Bronchial epithelial cell (primary cell): ENCODE measurements at regions not wholly inside any gene's neighbourhood (a gene's known extent, or its start where the extent isn't known, plus 50 kb on each side); places are given as distances from the start of the nearest gene placed in this dataset.

ENCODE experiments used
- DNase-seq: peaks from one replicate; pipeline ENCODE4 v3.0.0-alpha.2; 2010; ENCODE audit warnings: low read depth
- FAIRE-seq: peaks from 2 replicates; lab custom pipeline; 2011; peaks lifted over from hg19 to GRCh38; lab: Jason Lieb, UNC
- H3K27me3 ChIP-seq: 2 replicates; pipeline ENCODE4 v1.5.1; 2011; ENCODE audit warnings: low read length; ENCODE audit not compliant: control insufficient read depth, insufficient read depth
- H3K36me3 ChIP-seq: 2 replicates; pipeline ENCODE4 v1.5.1; 2011; ENCODE audit warnings: low read length; ENCODE audit not compliant: control insufficient read depth, insufficient read depth
- H3K4me3 ChIP-seq: 2 replicates; pipeline ENCODE4 v1.5.1; 2011; ENCODE audit warnings: mild to moderate bottlenecking, low read depth, low read length, control low read depth
- CTCF ChIP-seq: IDR thresholded peaks from 2 replicates; pipeline ENCODE4 v1.5.1; 2011; ENCODE audit warnings: mild to moderate bottlenecking, moderate library complexity, low read length, control low read depth, inconsistent platforms; ENCODE audit not compliant: insufficient read depth, severe bottlenecking

- DNase-seq = no peak
- no peak for TF ChIP-seq CTCF
- no peak for FAIRE-seq
- Histone ChIP-seq H3K27me3 (no peaks in the 10 kb centered on the region), H3K36me3 (no peaks in the 10 kb centered on the region), H3K4me3 (no peak overlapping the region)
These were observed 819.6 kb upstream of the PTPRD start for GRCh38 chr9:11432361-11432760.

- H3K27me3 ChIP-seq = no peaks in the 10 kb centered on the region
- H3K36me3 ChIP-seq = no peaks in the 10 kb centered on the region
- DNase-seq (no peak), FAIRE-seq (no peak)
- no peak overlapping the region for H3K4me3 ChIP-seq
- TF ChIP-seq CTCF = no peak
These were observed 830.8 kb upstream of the PTPRD start for GRCh38 chr9:11443631-11444030.

- FAIRE-seq (no peak), DNase-seq (no peak)
- Histone ChIP-seq H3K4me3 (no peak overlapping the region), H3K36me3 (no peaks in the 10 kb centered on the region), H3K27me3 (no peaks in the 10 kb centered on the region)
- TF ChIP-seq CTCF = no peak
These were observed 845.3 kb upstream of the PTPRD start for GRCh38 chr9:11457825-11458790.

- no peak for TF ChIP-seq CTCF
These were observed 856.9 kb upstream of the PTPRD start for GRCh38 chr9:11469745-11470144.

GRCh38 chr9:11471321-11471720, 858.5 kb upstream of the PTPRD start:
- Histone ChIP-seq H3K27me3 (no peaks in the 10 kb centered on the region), H3K4me3 (no peak overlapping the region), H3K36me3 (no peaks in the 10 kb centered on the region)
- no peak for TF ChIP-seq CTCF
- FAIRE-seq (peak; percentile 40), DNase-seq (no peak)

More at GRCh38 chr9:11469745-11470144, 856.9 kb upstream of the PTPRD start:
- no peaks in the 10 kb centered on the region for H3K27me3 ChIP-seq
- DNase-seq = no peak
- no peak overlapping the region for H3K4me3 ChIP-seq
- no peak for FAIRE-seq
- no peaks in the 10 kb centered on the region for H3K36me3 ChIP-seq
